Adrenal gland (tissue), 5 donors: ENCODE measurements at regions not wholly inside any gene's neighbourhood (a gene's known extent, or its start where the extent isn't known, plus 50 kb on each side); places are given as distances from the start of the nearest gene placed in this dataset.

Experiments used
- CTCF ChIP-seq, 6 experiments: fragments of 450-650 bp in 4 of 6; fragments of 200-600 bp in 2 of 6; sonication (generic) in 1 of 6; IDR thresholded peaks; 1 replicate in 5 of 6; 2 replicates in 1 of 6; pipeline versions ENCODE4 v1.5.1 to v1.8.0; 2016 to 2021; ENCODE audit warnings: antibody characterized with exemption in 6 of 6, mild to moderate bottlenecking in 2 of 6, moderate library complexity in 1 of 6
- POLR2A ChIP-seq, 2 donors: fragments of 450-650 bp; IDR thresholded peaks; one replicate each; pipeline ENCODE4 v1.6.1; 2017; ENCODE audit warnings: antibody characterized with exemption in 2 of 2, mild to moderate bottlenecking in 2 of 2, moderate library complexity in 1 of 2
- donor health status: DM: no; HTN: no; CAD: no.

- TF ChIP-seq CTCF (IDR thresholded peaks at IDR 0.05): no peak
- no peak for TF ChIP-seq POLR2A (IDR thresholded peaks at IDR 0.05)
Observed at GRCh38 chr18:1034971-1035370, 130.3 kb downstream of the ADCYAP1 start.
